HepG2 (cell line): ENCODE measurements at regions not wholly inside any gene's neighbourhood (a gene's known extent, or its start where the extent isn't known, plus 50 kb on each side); places are given as distances from the start of the nearest gene placed in this dataset.

ENCODE experiments used
- AKAP8 ChIP-seq: sonication (generic); formaldehyde crosslinking; IDR thresholded peaks from 2 replicates; pipeline ENCODE4 v1.5.1; 2020; ENCODE audit warnings: mild to moderate bottlenecking, missing genetic modification reagents
- ATAD3A ChIP-seq: sonication (generic); formaldehyde crosslinking; IDR thresholded peaks from 2 replicates; pipeline ENCODE4 v1.4.0; 2020; ENCODE audit warnings: missing genetic modification reagents
- DMTF1 ChIP-seq: sonication (generic); formaldehyde crosslinking; IDR thresholded peaks from 2 replicates; pipeline ENCODE4 v1.4.0; 2020; ENCODE audit warnings: mild to moderate bottlenecking, missing genetic modification reagents
- GLI4 ChIP-seq: sonication (generic); formaldehyde crosslinking; IDR thresholded peaks from 2 replicates; pipeline ENCODE4 v1.5.1; 2020; ENCODE audit warnings: missing genetic modification reagents, mild to moderate bottlenecking, moderate library complexity, borderline replicate concordance
- HNF4A ChIP-seq: sonication (generic); formaldehyde crosslinking; IDR thresholded peaks from 2 replicates; pipeline ENCODE4 v1.4.0; 2020; ENCODE audit warnings: missing genetic modification reagents
- ZKSCAN5 ChIP-seq: sonication (generic); formaldehyde crosslinking; IDR thresholded peaks from 2 replicates; pipeline ENCODE4 v1.5.1; 2020; ENCODE audit warnings: mild to moderate bottlenecking, missing genetic modification reagents
- ZKSCAN8 ChIP-seq: IDR thresholded peaks from 2 replicates; pipeline ENCODE4 v1.6.1; 2016; ENCODE audit warnings: borderline replicate concordance, missing genetic modification reagents, missing compliant biosample characterization
- ZNF20 ChIP-seq: sonication (generic); formaldehyde crosslinking; IDR thresholded peaks from 2 replicates; pipeline ENCODE4 v1.4.0; 2020; ENCODE audit warnings: mild to moderate bottlenecking, moderate library complexity, missing genetic modification reagents
- ZNF326 ChIP-seq: sonication (generic); formaldehyde crosslinking; IDR thresholded peaks from 2 replicates; pipeline ENCODE4 v1.4.0; 2020; ENCODE audit warnings: missing genetic modification reagents, borderline replicate concordance
- ZNF574 ChIP-seq: sonication (generic); formaldehyde crosslinking; IDR thresholded peaks from 2 replicates; pipeline ENCODE4 v1.4.0; 2020; ENCODE audit warnings: missing genetic modification reagents
- TF ChIP-seq, protein P1 (sequence below): sonication (generic); formaldehyde crosslinking; IDR thresholded peaks from 2 replicates; pipeline ENCODE4 v1.4.0; 2020; ENCODE audit warnings: missing genetic modification reagents

GRCh38 chr12:39112064-39112463 is 206.7 kb upstream of the CPNE8 start (continued):
- TF ChIP-seq DMTF1 (CRISPR knock-in tag) (no peak), ZNF574 (no peak), ZNF20 (CRISPR knock-in tag) (no peak), GLI4 (no peak), HNF4A (CRISPR knock-in tag) (no peak), ZNF326 (CRISPR knock-in tag) (no peak), ZKSCAN8 (no peak), ATAD3A (CRISPR knock-in tag) (no peak), AKAP8 (CRISPR knock-in tag) (no peak), ZKSCAN5 (no peak)
- TF ChIP-seq, protein P1, sequence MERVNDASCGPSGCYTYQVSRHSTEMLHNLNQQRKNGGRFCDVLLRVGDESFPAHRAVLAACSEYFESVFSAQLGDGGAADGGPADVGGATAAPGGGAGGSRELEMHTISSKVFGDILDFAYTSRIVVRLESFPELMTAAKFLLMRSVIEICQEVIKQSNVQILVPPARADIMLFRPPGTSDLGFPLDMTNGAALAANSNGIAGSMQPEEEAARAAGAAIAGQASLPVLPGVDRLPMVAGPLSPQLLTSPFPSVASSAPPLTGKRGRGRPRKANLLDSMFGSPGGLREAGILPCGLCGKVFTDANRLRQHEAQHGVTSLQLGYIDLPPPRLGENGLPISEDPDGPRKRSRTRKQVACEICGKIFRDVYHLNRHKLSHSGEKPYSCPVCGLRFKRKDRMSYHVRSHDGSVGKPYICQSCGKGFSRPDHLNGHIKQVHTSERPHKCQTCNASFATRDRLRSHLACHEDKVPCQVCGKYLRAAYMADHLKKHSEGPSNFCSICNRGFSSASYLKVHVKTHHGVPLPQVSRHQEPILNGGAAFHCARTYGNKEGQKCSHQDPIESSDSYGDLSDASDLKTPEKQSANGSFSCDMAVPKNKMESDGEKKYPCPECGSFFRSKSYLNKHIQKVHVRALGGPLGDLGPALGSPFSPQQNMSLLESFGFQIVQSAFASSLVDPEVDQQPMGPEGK, result no peak
